ENCODE measurements at regions not wholly inside any gene's neighbourhood (a gene's known extent, or its start where the extent isn't known, plus 50 kb on each side); places are given as distances from the start of the nearest gene placed in this dataset.

DNA sequence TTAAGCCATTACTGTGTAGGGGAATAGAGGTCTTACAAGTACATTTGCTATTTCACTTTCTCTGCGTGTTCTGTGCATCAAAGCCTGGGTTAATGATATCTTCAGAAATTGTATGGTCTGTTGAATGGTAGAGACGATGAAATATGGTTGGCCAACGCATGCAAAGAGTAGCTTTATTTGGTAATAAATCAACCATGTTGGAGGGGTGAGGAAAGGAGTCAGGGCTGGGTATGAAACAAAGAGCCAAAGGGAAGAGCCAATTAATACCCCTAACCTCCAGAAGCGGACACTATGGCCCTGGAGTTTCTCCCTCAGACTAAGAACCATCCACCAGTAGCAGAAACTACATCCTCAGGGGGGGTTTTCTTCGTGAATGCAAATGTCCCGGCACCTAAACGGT lies 1974.0 kb upstream of the WWC1 start:
- no peak for DNase-seq

DNA sequence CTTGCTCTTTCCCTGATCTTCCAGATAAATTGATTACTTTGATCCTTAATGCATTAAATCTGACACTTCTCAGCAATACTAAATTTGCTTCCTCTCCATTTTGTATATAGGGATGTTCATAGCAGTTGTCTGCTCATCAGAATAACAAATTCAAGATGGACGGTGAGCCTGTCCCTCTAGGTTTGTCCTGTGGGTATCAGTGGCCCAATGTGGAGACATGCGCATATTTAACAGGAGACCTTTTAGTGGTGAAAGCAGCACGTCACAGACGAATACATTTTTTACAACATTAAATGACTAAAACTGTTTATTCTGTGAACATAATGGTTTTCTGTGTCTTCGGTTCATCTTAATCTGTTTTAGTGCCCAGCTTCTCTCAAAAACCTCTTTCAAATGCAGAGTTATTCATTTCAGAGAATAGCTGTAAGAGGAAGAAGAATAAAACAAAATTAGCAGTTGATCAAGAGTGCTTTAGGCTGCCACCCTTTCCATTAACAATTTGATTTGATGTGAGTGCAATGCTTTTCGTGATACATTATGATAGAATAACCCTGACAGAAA lies 1970.4 kb upstream of the WWC1 start:
- no peak for DNase-seq

DNA sequence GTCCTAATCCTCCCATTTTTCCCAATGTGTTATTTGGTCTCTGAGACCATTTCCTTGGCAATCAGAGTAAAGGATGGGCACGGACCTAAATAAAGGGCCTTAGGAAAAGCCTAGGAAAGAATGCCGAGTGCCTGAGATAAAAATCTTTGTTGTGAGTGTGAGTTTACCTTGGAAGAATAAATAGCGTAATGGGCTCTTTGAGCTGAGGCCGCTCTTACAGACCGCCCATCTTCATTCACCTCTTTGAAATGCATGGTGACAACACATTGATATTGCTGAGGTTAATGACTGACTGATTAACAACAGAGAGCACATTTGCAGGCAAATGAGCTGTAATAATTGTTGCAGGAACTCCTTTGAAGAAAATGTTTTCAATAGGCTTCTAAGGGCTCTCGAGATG lies 1967.1 kb upstream of the WWC1 start:
- DNase-seq: no peak

DNA sequence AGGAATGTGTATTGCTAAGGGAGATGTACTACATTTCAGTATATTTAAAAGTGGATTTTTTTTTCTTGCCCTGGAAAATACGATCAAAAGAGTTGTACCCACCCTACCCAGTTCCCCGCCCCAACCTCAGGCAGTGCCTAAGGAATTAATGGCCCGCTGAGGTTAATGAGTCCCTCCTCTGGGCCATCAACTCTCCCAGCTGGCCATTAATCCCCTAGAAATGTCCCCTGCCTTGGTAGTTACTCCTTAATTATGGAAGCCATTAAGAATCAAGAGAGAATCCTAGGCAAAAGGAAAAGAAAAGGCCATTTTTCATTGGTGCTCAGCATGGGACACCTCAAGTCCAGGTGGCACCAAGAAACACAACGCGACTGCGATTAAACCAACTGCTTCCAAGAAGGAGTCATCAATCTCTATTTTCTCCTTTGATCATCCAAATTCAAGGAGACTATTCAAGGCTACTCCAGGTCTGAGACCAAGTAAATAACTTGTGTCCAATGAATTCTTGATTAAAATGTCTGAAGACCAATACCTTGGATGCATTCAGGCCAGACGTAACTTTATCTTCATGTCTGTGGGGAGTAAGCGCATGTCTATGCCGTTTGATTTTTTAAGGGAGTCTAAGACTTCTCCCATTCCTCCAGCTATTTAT lies 1962.2 kb upstream of the WWC1 start:
- no peak for DNase-seq

DNA sequence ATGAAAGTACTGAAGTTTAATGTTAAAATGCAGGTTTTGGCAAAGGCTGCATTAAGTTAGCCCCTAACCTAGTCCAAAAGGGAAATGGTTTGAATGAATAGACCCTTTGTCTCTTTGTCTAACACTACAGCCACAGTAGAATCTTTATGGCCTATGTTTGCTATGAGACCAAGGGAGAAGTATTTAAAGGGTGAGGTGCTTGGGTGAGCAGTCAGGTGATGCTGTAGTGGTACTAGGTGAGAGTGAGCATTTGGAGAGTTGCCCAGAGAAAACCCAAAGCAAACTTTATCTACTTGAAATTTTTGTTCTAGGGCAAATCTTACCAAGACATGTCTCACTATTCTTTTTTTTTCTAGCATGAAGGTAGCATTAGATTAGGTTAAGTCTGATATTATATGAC lies 1961.4 kb upstream of the WWC1 start:
- DNase-seq: no peak

DNA sequence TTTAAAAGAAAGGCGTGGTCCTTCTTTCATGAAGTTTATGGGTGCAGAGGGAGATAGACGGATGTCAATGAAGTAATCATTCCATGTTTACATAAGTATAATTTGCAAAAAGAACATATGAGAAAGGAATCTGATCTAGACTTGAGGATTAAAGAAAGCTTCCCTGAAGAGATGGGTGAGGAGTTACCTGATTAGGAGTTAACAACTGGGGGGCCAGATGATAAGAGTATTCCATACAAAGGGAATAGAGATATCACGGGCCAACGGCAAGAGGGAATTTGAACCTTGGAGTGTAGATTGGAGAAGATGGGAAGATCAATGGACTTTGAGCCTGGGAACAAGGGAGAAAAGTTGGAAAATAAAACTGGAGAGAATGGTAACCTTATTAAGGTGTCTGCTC lies 1959.9 kb upstream of the WWC1 start:
- no peak for DNase-seq

DNA sequence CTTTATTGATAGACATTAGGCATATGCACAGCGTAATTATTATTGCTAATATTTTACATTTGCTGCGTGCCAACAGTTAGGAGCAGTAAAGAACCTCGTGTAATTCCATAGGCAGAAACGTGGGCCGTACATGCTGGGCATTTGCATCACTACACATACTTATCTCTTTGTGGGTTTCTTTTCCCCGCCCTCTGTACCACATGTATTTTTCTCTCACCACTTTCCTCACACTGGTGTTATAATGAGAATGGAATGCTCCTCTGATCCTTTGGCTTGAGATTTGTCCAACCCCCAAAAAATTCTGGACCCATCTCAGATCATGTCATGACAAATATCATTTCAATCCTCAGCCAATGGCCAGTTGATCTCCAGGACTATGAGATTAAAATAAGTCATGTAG lies 1952.6 kb upstream of the WWC1 start:
- DNase-seq: no peak

DNA sequence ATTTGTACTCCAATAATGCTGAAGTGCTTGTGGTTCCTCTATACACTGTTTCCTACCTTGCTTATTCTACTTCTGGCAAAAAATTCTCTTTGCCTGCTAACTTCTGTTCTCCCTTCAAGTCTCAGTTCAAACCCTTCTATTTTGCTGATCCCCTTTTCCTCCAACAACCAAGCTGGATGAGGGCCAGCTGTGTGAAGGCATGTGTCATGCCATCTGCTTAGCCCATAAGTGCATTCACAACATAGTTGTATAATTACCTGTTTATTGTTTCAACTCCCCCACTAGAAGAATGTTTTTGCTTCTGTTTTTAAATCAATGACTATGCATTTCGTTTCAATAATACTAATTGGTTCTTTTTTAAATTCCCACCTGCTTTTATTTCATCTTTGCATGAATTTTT lies 1951.4 kb upstream of the WWC1 start:
- DNase-seq: no peak

DNA sequence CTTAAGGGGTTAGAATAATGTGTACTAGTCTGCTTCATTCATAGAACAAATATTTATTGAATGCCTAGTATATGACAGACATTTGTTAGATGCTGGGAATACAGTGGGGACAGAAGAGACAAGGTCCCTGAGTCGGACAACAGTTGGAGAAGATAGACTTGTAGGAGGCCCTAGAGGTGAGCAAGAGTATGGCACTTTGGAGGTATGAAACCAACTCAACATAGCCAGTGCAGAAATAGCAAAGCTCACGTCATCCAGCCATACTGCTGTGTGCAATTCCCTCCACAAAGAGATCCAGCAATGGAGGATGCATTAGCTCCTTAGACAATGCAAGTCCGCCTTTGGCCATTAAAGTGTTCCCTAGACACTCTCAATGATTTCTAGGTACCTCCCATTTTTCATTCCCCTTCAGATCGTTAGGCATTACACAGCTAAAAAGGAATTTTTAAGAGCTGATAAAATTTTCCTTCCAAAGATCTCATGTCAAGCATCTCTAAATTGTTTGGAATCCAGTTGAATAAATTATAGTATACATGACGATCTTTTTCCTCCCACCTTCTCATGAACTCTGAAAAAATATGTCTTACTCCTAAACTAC lies 1949.6 kb upstream of the WWC1 start:
- DNase-seq: no peak

DNA sequence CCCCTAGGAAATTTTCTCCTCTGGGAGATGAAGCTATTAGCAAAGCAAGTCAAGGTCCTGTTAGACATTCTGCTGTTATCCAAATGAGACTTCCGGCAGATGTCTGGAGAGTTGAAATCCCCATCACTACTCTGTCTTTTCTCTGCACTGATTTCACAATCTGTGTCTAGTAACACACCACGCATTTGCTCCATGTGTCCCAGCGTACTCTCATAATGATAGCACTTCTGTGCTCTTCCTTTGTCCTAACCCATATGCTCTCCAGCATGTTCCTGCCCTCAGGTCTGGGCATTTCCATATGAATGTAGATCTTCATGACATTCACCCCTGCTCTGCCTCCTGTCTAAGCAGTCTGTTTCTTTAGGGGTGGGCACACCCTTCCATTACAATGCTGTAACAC lies 1949.0 kb upstream of the WWC1 start:
- no peak for DNase-seq

DNA sequence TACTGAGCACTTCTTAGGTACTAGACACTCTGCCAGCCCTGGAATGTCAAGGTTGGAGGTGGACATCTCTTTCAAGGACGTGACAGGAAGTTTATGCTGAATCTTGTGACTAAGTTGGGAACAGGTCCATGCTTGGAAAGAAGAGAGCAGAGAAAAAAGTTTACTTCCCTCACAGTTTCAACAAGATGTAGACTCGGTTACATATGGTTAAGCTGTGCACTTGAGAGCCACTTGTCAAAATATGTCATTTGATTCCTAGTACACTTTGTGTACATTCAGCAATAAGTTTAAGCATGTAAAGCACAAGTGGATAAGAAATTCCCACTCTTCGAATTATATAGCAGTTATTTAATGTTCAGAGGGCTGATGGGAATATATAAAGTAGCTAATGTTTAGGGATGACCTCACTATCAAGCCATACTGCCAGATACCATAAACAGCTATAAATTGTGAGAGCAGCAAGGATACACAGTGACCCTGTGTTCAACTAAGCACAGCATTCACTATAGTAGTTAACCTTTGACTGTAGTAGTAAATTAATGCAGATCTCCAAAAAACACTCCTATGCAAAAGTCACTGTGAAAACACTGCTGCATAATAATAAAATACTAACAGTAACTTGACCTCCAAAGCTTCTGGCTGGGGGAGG lies 1944.6 kb upstream of the WWC1 start:
- no peak for DNase-seq

DNA sequence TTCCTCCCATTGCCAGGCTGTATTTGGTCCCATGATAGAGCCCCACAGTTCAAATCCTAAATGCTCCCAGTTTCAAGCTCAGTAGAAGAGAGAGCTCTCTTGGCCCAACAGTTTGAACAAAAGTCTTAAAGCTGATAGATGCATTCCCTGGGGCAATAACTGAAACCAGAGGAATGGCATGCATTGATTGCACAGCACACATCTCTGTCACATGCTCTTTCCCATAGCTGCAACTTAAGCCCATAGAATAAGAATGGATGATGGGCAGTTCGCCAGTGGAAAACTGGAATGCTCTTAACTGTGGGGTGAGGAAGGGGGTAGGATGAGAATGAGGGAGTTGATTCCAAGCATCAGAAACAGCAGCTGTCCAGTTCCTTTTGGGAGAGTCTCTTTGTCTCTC lies 1942.4 kb upstream of the WWC1 start:
- DNase-seq: no peak

DNA sequence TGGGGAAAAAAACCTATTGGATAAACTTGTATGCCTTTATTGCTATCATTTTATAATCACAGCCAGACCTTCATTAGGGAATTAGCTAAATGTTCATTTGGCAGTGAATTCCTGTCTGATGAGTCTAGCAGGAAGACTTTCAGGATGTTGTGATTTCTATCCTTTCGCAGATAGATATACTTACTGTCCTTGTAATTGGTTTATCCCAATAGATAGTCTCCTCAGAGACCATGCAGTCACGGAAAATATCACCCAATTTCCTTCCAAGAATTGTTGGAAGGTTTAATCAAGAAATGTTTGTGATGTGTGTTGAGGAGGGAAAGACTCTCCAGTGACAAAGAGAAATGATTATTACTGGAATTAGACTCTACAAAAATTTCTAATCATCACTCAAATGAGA lies 1937.9 kb upstream of the WWC1 start:
- no peak for DNase-seq

DNA sequence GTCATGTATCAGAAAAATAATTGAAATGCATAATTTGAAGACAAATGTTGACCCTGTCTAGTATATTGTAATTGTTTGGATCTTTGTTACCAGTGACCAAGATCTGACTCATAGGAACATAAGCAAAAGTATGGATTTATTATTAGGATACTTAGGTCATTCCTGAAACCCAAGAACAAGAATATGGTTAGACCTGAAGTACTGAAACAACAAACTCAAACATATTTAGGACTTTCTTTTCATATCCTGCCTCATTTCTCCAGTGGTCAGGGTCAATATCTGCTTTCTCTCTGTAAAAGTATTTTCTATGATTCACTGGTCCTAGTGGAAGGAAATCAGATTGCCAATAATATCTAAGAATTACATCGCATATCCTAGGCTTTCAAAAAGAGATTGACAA lies 1937.1 kb upstream of the WWC1 start:
- no peak for DNase-seq

DNA sequence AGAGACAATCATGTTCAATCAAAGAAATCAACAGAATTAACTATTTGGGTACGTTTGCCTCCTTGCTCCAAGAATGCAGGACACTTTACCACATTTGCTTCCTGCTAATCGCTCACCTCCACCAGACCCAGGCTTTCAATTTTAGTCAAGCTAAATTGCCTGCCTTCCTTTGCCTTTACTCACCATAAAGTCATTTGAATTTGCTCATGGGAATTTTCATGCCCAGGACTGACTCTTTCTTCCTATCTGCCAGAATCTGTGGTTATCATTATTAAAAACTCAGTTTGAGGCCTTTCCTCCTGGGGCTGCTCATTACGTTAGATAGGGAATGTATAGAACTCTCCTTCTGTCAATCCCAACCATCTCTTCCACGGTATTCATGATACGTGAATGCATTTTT lies 1935.3 kb upstream of the WWC1 start:
- no peak for DNase-seq

DNA sequence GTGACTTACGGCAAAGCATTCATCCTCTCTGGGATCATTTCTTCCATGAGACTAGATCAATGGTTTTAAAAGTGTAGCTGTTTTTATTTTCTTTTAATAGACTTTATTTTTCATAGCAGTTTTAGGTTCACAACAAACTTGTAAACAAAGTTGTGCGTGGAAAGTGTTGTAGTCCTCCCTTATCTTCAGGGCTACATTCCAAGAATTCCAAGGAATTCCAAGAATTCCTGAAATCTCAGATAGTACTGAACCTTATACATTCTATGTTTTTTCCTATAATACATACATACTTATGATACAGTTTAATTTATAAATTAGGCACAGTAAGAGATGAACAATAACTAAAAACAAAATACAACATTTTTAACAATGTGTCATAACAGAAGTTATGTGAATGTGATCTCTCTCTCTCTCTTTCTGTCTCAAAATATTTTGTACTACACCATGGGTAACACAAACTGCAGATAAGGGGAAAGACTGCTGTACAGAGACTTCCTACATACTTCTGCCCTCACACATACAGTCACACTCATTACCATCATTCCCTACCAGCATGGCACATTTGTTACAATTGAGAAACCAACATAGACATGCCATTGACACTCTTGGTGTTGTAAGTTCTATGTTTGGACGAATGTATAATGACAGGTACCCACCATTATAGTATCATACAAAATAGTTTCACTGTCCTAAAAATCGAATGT lies 1933.2 kb upstream of the WWC1 start:
- DNase-seq: no peak

DNA sequence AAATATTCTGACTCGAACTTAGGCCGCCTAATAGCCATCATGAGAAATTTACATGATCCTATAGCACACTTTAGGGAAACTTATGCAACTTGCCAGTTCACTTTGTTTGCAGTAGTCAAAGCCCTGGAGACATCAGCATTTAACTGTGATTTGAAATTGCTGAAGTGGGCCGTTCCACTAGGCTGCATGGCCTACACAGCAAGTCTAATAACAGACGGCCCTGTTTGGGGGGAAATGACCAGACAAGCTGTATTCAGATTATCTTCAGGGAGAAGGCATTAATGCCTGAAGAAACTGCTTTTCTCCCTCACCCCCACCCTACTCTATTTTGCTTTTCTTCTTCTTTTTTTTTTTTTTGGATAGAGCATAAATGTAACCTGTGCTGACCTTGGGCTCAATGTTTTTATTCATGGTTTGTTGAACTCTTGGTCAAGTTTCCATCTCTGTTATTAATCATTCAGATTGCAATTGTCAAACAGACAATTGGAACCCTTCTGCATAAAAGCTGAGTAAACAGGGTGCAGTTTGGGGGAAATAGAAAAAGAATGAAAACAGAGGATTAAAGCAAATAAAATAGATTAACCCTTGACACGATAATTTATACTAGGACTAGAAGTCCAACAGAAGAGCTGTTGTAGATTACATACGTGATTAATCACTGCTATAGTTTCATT lies 1928.2 kb upstream of the WWC1 start:
- no peak for DNase-seq

DNA sequence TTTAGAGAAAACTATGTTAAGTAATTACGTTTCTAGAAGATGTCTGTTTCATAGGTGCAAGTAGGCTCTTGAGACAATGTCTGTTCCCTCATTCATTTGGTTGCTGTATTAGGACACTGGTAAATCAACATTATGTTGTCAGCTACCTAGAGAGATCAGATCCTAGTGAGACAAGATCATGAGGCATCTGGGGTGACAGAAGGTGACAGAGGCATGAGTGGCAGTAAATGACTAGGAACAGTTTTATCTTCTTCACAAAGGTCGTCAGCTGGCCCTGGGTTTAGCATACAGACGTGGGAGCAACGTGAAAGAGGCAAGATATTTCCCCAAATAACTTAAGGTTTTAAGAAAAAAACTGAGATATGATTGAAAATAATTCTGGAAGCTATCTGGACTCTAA lies 1926.3 kb upstream of the WWC1 start:
- DNase-seq: no peak

DNA sequence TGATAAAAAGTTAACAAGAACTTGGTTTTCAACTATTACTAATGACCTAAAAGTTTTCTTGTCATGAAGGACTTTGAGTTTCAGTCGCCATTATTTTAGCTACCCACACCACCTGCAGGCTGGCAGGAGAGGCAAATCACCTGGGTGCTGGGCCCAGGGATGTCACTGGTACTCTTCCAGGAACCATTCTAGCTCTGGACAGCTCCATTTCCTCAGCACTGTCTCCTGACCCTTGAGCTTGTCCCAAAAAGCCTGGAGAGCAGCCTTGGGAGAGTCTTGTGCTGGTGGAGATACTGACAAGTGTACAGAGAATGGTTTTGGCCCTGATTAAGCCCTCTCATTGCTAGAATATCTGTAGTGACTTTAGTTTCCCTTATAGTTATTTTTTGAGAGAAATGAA lies 1924.1 kb upstream of the WWC1 start:
- DNase-seq: no peak

DNA sequence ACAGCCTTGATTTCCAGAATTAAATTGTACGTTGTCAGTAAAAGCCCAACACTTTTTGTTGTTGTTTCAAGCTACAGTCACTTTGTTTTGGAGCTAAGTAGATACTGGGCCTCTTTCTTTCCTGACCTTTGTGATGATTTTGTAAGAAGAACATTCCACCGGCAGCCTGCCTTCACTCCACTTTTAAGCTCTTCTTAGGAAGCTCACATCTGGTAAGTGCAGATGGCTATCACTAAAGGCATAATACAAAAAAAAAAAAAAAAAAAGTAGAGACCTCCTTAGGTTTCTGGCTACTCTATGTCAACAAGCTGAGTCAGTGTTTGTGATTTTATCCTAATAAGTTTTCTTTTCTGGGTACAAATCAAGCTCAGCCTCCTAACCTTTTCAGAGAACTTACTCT lies 1922.1 kb upstream of the WWC1 start:
- DNase-seq: no peak

DNA sequence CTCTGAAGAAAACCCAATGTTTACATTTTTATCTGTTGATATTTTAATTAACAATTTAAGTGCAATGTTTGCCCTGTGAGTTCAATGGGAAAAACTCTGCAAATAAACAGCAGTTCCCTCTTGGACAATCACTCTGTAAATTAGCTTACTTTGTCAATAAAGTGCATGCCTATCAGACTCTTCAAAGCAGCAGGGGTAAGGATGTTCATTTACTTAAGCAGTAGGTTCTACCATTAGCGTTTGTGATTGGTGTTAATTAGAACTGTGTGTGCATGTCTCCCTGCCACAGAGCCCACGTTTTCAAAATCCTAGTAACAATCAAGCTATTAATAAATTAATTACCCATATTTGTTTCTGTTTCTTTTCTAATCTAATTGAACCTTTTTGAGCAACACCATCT lies 1921.6 kb upstream of the WWC1 start:
- no peak for DNase-seq

DNA sequence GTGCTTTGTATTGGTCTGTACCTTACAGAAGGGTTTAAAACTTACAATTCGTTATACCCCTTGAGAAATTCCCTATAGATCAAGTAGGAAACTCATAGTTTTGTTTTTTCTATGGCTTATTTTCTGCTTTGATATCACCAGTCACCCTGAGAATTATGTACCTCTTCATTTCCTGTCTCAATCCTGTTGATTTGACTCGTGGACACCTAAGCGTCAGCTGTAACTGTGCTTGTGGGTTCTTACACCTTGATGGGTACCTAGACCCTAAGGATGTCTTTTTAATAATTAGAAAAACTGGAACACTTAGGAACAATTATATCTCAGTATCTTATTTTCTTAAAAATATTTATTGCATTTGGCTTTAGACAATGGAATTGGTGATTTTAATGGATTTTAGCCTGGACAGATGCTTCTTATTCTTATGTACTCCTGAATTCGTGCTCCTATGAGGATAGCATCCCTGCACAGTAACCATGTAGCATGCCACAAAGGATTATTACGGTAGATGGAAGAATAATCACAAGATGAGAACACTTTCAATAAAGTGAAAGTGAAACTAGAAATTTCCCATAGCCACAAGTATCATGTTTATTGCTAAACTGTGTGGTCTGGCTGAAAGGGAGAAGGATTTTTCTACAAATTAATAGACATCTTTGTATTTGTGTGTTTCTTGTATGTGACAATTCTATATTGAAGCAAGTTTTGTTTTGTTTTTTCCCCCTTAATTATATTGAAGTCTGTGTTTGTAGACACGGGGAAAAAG lies 1920.3 kb upstream of the WWC1 start:
- no peak for DNase-seq

DNA sequence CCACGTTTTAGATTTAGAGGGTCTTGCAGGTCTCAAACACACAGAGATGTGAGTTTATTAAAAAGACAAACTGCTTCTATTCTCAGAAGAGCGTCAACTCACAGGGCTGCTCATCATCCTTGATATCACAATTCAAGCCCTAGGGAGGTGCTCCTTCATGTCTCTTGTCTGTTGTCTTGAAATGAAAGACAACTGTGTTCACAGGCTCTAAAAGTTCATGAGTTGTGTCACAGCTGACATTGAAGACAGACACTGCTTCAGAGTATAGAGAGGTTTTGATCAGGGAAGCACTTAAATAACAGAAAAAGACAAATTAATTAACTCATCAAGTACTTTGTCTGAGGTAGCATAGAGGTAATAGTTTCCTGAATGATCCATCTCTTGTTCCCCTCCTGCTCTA lies 1917.6 kb upstream of the WWC1 start:
- DNase-seq: no peak
